ENCODE measurements at regions not wholly inside any gene's neighbourhood (a gene's known extent, or its start where the extent isn't known, plus 50 kb on each side); places are given as distances from the start of the nearest gene placed in this dataset.

DNA sequence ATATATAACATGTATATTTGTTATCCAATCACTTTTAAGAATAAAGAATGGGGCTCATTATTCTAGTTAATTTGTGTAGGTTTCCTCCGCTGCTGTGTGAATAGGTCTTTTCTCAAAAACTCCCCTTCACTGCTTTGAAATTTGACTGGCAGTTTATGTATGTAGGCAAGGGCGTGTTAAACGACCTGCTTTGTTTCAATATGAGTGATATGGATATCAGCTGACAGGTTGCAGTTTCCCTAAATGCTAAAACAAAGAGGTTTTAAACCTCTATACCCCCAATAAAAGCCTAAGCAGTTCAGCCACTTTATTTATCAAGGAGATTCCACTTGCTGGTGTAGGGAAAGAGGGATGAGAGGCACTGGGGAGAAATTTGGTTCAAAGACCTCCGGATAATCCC, 159.6 kb downstream of the TMEM167A start:
- no peaks in the 10 kb centered on the region for H3K4me1 ChIP-seq (ENCODE audit: control insufficient read depth, insufficient read depth, low read length)
- peaks cover 22% of the 10 kb centered on the region for H3K9me3 ChIP-seq (ENCODE audit: control insufficient read depth, low read length)
- H3K27me3 ChIP-seq (replicated peaks; ENCODE audit: control insufficient read depth, insufficient read depth, low read length) = no peaks in the 10 kb centered on the region
- H3K9ac ChIP-seq (ENCODE audit: low read length) = no peak overlapping the region
- H3K36me3 ChIP-seq (ENCODE audit: control insufficient read depth, insufficient read depth, low read length, severe bottlenecking) = no peaks in the 10 kb centered on the region
- no peak overlapping the region for H3K4me3 ChIP-seq (ENCODE audit: low read length)
- no peak for DNase-seq (ENCODE audit: low read depth)

DNA sequence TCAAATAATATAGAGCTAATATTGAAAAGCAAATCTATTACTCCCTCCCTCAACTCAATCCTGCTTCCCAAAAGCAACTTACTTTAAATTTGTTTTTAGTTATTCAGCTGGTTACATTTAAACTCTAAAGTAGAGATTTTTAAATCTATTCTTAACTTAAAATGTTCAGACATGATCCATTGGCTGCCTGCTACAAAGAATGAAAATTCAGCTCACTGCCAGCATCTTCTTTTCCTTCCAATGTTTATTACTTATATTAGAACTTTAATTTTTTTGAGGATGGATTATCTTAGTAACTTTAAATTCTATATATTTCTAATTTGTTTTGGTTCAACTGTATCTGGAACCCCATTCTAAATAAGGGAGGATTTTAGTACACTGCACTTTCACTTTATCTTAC, 163.2 kb downstream of the TMEM167A start:
- Histone ChIP-seq H3K4me3 (ENCODE audit: low read length) (no peak overlapping the region), H3K27me3 (replicated peaks; ENCODE audit: control insufficient read depth, insufficient read depth, low read length) (no peaks in the 10 kb centered on the region), H3K9me3 (ENCODE audit: control insufficient read depth, low read length) (peaks cover 22% of the 10 kb centered on the region), H3K9ac (ENCODE audit: low read length) (no peak overlapping the region), H3K36me3 (ENCODE audit: control insufficient read depth, insufficient read depth, low read length, severe bottlenecking) (no peaks in the 10 kb centered on the region), H3K4me1 (ENCODE audit: control insufficient read depth, insufficient read depth, low read length) (no peaks in the 10 kb centered on the region)
- DNase-seq (ENCODE audit: low read depth) = no peak

DNA sequence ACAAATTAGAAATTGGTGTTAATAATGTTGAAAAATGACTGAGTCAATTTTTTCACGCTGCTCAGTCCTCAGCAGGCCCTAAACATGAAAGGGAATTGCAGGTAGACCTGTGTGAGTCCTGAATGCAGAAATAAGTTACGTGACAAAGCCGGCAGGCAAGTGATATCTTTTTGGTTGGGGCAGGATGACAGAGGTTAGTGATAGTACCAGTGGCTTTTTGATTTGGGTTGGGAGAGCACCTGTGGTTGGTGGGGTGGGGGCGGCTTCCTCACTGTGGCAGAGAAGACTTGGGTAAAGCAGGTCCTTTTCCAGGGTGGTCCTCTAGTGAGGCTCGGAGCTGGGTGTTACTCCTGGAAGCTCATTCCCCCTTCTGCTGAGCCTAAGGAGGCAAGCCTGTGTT, 164.7 kb downstream of the TMEM167A start:
- DNase-seq (ENCODE audit: low read depth) = no peak
- no peaks in the 10 kb centered on the region for H3K4me1 ChIP-seq (ENCODE audit: control insufficient read depth, insufficient read depth, low read length)
- H3K27me3 ChIP-seq (replicated peaks; ENCODE audit: control insufficient read depth, insufficient read depth, low read length) = no peaks in the 10 kb centered on the region
- H3K4me3 ChIP-seq (ENCODE audit: low read length) = no peak overlapping the region
- no peaks in the 10 kb centered on the region for H3K36me3 ChIP-seq (ENCODE audit: control insufficient read depth, insufficient read depth, low read length, severe bottlenecking)
- peaks cover 22% of the 10 kb centered on the region for H3K9me3 ChIP-seq (ENCODE audit: control insufficient read depth, low read length)
- no peak overlapping the region for H3K9ac ChIP-seq (ENCODE audit: low read length)

DNA sequence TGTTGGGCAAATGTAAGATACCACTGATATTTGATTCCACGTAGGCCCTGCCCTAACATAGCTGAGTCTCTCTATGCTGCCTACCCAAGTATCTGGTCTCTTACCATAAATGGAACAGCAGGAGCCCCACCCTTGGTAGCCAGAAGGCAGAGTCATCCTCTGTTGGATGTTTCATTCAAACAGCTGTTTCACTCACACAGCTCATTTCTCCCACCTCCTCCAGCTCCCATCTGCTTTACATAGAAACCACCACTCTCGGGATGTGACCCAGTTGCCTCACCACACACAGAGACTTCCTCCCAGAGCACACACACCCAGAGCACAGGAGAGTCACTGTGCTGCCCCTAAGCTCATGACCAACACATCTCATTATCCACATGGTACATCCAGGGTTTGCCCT, 165.3 kb downstream of the TMEM167A start:
- Histone ChIP-seq H3K9ac (ENCODE audit: low read length) (no peak overlapping the region), H3K4me3 (ENCODE audit: low read length) (no peak overlapping the region), H3K36me3 (ENCODE audit: control insufficient read depth, insufficient read depth, low read length, severe bottlenecking) (no peaks in the 10 kb centered on the region), H3K27me3 (replicated peaks; ENCODE audit: control insufficient read depth, insufficient read depth, low read length) (no peaks in the 10 kb centered on the region), H3K9me3 (ENCODE audit: control insufficient read depth, low read length) (peaks cover 20% of the 10 kb centered on the region), H3K4me1 (ENCODE audit: control insufficient read depth, insufficient read depth, low read length) (no peaks in the 10 kb centered on the region)
- no peak for DNase-seq (ENCODE audit: low read depth)

DNA sequence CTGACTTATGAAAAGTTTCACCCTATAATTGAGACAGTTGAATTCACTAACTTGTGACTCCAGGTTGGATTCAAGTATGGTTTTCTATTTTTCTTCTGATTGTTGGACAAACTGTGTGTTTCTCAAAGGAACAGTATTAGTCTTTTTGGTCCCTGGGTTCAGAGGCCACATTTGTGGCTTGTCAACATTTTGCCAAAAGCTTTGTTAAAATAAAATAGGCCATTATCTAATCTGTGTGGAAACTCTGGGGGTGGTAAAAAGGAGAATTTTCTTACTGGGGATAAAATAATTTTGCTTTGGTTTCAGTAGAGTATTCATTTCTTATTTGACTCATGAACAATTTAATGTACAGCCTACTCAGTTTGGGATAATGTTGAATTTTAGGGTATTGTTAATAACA, 166.3 kb downstream of the TMEM167A start:
- DNase-seq (ENCODE audit: low read depth) = no peak
- H3K36me3 ChIP-seq (ENCODE audit: control insufficient read depth, insufficient read depth, low read length, severe bottlenecking) = no peaks in the 10 kb centered on the region
- H3K9me3 ChIP-seq (ENCODE audit: control insufficient read depth, low read length) = peaks cover 10% of the 10 kb centered on the region
- no peak overlapping the region for H3K9ac ChIP-seq (ENCODE audit: low read length)
- no peaks in the 10 kb centered on the region for H3K27me3 ChIP-seq (replicated peaks; ENCODE audit: control insufficient read depth, insufficient read depth, low read length)
- no peaks in the 10 kb centered on the region for H3K4me1 ChIP-seq (ENCODE audit: control insufficient read depth, insufficient read depth, low read length)
- no peak overlapping the region for H3K4me3 ChIP-seq (ENCODE audit: low read length)

DNA sequence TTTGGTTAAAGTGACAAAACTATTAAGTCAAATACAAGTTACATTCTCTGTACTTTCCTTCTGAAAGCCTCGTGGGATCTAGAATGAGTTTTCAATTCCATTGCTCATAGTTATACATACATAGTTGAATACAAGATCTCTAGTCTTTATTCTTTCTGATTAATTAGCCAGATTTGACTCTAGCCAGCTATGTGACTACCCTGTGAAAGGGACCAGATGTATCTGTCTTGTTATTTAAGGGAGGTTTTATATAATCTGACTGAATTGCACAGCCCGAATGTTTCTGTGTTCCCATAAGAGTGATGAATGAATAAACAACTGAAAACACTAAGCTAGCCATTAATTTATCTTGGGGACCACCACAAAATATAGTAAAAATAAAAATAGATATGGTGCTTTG, 166.7 kb downstream of the TMEM167A start:
- Histone ChIP-seq H3K9ac (ENCODE audit: low read length) (no peak overlapping the region), H3K27me3 (replicated peaks; ENCODE audit: control insufficient read depth, insufficient read depth, low read length) (no peaks in the 10 kb centered on the region), H3K9me3 (ENCODE audit: control insufficient read depth, low read length) (peaks cover 6% of the 10 kb centered on the region), H3K4me1 (ENCODE audit: control insufficient read depth, insufficient read depth, low read length) (no peaks in the 10 kb centered on the region), H3K4me3 (ENCODE audit: low read length) (no peak overlapping the region), H3K36me3 (ENCODE audit: control insufficient read depth, insufficient read depth, low read length, severe bottlenecking) (no peaks in the 10 kb centered on the region)
- DNase-seq (ENCODE audit: low read depth) = no peak

DNA sequence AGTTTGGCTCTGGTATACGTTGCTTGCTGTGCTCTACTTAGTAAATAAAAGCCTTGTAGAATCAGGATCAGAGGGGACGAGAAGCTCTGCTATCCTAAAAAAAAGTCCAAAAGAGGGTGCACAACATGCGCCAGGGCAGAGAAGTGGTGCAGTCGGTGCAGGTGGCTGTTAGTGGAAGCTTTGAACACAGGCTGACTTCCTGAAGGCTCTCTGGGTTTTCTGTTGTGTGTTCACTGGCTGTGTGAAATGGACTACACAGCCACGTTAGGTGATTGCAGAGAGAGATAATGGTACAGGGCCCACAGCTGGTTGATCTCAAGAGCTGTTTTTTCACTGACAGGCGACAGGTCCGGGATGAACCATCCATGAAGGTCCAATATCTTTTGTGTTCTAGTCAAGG, 167.4 kb downstream of the TMEM167A start:
- no peaks in the 10 kb centered on the region for H3K36me3 ChIP-seq (ENCODE audit: control insufficient read depth, insufficient read depth, low read length, severe bottlenecking)
- no peaks in the 10 kb centered on the region for H3K27me3 ChIP-seq (replicated peaks; ENCODE audit: control insufficient read depth, insufficient read depth, low read length)
- DNase-seq (ENCODE audit: low read depth) = no peak

DNA sequence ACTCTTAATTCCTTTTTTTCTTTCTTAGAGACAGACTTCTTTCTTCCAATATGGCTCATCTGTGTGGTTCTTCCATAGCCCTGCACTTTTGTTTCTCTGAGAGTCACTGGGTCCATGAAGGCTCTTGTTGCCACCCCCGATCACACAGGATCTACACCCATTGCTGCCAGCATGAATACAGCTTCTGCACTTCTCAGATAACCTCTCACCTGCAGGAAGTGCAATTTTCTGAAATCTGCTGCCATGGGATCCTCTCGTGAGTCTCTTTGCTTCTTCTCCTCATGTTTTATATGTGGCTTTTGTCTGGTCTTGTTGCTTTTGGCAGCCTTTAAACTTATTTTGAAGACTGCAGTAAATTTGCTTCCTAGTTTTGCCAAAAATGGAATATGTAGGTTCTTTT, 171.2 kb downstream of the TMEM167A start:
- no peaks in the 10 kb centered on the region for H3K27me3 ChIP-seq (replicated peaks; ENCODE audit: control insufficient read depth, insufficient read depth, low read length)

More for the DNA sequence above, 167.4 kb downstream of the TMEM167A start:
- Histone ChIP-seq H3K4me1 (ENCODE audit: control insufficient read depth, insufficient read depth, low read length) (no peaks in the 10 kb centered on the region), H3K9ac (ENCODE audit: low read length) (no peak overlapping the region), H3K9me3 (ENCODE audit: control insufficient read depth, low read length) (no peaks in the 10 kb centered on the region), H3K4me3 (ENCODE audit: low read length) (no peak overlapping the region)

DNA sequence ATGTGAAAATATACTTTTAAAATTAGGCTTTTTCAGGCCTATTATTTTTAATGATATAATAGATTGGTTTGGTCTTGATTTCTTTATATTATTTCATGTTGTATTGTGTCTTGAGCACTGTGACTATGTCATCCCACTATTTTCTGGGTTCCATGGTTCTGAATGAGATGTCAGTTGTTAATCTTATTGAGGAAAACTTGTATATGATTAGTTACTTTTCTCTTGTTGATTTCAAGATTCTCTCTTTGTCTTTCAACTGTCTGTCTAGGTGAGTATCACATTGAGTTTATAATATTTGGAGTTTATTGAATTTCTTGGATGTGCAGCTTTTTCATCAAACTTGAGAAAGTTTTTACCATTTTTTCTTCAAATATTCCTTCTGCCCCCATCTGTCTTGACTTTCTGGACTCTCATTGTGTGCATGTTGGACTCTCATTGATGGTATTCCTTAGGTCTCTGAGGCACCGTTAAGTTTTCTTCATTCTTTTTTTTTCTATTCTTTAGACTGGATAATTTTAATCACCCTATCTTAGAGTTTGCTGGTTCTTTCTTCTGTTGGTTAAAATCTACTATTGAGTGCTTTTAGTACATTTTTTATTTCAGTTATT, 175.8 kb downstream of the TMEM167A start:
- peaks cover 45% of the 10 kb centered on the region for H3K9me3 ChIP-seq (ENCODE audit: control insufficient read depth, low read length)
- no peak for DNase-seq (ENCODE audit: low read depth)
- no peaks in the 10 kb centered on the region for H3K4me1 ChIP-seq (ENCODE audit: control insufficient read depth, insufficient read depth, low read length)
- H3K27me3 ChIP-seq (replicated peaks; ENCODE audit: control insufficient read depth, insufficient read depth, low read length) = no peaks in the 10 kb centered on the region
- H3K36me3 ChIP-seq (ENCODE audit: control insufficient read depth, insufficient read depth, low read length, severe bottlenecking) = no peaks in the 10 kb centered on the region
- H3K4me3 ChIP-seq (ENCODE audit: low read length) = peak overlapping the region; percentile 29
- no peak overlapping the region for H3K9ac ChIP-seq (ENCODE audit: low read length)

More for the DNA sequence above, 171.2 kb downstream of the TMEM167A start:
- H3K9ac ChIP-seq (ENCODE audit: low read length) = no peak overlapping the region
- no peaks in the 10 kb centered on the region for H3K4me1 ChIP-seq (ENCODE audit: control insufficient read depth, insufficient read depth, low read length)
- H3K9me3 ChIP-seq (ENCODE audit: control insufficient read depth, low read length) = peaks cover 24% of the 10 kb centered on the region
- no peak for DNase-seq (ENCODE audit: low read depth)
- no peak overlapping the region for H3K4me3 ChIP-seq (ENCODE audit: low read length)
- H3K36me3 ChIP-seq (ENCODE audit: control insufficient read depth, insufficient read depth, low read length, severe bottlenecking) = no peaks in the 10 kb centered on the region

DNA sequence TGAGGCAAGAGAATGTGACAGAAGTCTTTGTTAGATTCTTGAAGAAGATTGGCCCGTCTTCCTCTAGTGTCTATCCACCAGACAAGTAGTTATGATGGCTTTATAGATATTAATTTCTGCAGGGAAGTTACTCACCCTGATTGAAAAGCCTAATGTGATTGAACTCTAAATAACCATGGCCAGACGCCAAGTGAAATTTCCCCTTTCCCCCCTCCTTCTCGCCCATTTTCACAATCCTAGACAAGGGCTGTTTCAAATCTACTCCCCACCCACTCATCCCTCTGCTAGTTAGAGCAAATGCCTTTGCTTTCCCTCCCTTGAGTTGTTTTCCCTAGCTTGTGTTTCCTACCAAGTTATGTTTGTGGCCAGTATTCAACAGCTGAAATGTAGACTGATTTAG, 182.5 kb downstream of the TMEM167A start:
- peaks cover 10% of the 10 kb centered on the region for H3K9me3 ChIP-seq (ENCODE audit: control insufficient read depth, low read length)
- DNase-seq (ENCODE audit: low read depth) = peak; percentile 53
- peaks cover 15% of the 10 kb centered on the region for H3K4me1 ChIP-seq (ENCODE audit: control insufficient read depth, insufficient read depth, low read length)
- H3K36me3 ChIP-seq (ENCODE audit: control insufficient read depth, insufficient read depth, low read length, severe bottlenecking) = no peaks in the 10 kb centered on the region
- no peaks in the 10 kb centered on the region for H3K27me3 ChIP-seq (replicated peaks; ENCODE audit: control insufficient read depth, insufficient read depth, low read length)
- peak overlapping the region; percentile 45 for H3K9ac ChIP-seq (ENCODE audit: low read length)
- no peak overlapping the region for H3K4me3 ChIP-seq (ENCODE audit: low read length)

DNA sequence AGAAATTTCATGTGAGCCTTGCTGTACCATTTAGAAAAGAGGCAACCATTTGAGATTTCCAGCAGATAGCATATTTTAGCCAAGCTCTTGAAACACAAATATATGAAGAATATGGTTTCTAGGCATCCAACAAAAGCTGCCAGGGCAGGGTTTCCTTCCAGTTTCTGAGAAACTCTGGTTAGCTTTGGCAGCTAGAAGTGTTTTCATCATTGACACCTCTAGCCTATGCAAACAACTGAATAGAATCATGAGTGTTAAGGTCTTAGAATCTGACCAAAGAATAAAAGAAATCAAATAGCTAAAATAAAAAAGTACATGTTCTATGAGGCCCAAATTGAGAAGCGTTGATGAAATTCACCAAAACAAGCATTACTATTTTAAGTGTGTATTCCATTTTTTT, 188.1 kb downstream of the TMEM167A start:
- Histone ChIP-seq H3K4me1 (ENCODE audit: control insufficient read depth, insufficient read depth, low read length) (peaks cover 8% of the 10 kb centered on the region), H3K4me3 (ENCODE audit: low read length) (no peak overlapping the region), H3K27me3 (replicated peaks; ENCODE audit: control insufficient read depth, insufficient read depth, low read length) (no peaks in the 10 kb centered on the region), H3K9me3 (ENCODE audit: control insufficient read depth, low read length) (no peaks in the 10 kb centered on the region), H3K9ac (ENCODE audit: low read length) (no peak overlapping the region), H3K36me3 (ENCODE audit: control insufficient read depth, insufficient read depth, low read length, severe bottlenecking) (no peaks in the 10 kb centered on the region)
- DNase-seq (ENCODE audit: low read depth) = no peak

DNA sequence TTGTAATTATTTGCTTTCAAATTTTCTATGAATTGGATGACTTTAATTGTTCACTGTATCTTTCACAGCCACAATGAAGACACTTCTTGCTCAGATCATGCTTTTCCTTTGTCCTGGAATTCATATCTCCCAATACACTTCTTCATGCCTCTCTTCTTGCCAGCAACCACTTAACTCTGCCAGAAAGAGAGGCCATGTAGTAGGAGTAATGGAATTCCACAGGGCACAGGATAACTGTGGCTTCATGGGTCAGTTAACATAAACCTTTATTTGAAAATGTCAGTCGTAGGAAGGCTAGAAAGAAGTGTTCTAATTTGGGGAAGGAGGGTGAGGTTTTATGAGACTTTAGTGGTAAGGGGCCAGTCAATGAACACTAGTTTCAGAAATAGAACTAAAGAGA, 190.3 kb downstream of the TMEM167A start:
- peak; percentile 58 for DNase-seq (ENCODE audit: low read depth)
- no peak overlapping the region for H3K9ac ChIP-seq (ENCODE audit: low read length)

More for the DNA sequence above, 190.3 kb downstream of the TMEM167A start:
- Histone ChIP-seq H3K4me3 (ENCODE audit: low read length) (no peak overlapping the region), H3K36me3 (ENCODE audit: control insufficient read depth, insufficient read depth, low read length, severe bottlenecking) (no peaks in the 10 kb centered on the region), H3K4me1 (ENCODE audit: control insufficient read depth, insufficient read depth, low read length) (peaks cover 8% of the 10 kb centered on the region), H3K9me3 (ENCODE audit: control insufficient read depth, low read length) (no peaks in the 10 kb centered on the region), H3K27me3 (replicated peaks; ENCODE audit: control insufficient read depth, insufficient read depth, low read length) (no peaks in the 10 kb centered on the region)
